ENCODE measurements at regions not wholly inside any gene's neighbourhood (a gene's known extent, or its start where the extent isn't known, plus 50 kb on each side); places are given as distances from the start of the nearest gene placed in this dataset.
"Not testable (repeated sequence)": the region's sequence is repeated elsewhere in the genome, so short reads cannot be mapped to it uniquely, and the experiment has no call there.

- TF ChIP-seq, protein P1, sequence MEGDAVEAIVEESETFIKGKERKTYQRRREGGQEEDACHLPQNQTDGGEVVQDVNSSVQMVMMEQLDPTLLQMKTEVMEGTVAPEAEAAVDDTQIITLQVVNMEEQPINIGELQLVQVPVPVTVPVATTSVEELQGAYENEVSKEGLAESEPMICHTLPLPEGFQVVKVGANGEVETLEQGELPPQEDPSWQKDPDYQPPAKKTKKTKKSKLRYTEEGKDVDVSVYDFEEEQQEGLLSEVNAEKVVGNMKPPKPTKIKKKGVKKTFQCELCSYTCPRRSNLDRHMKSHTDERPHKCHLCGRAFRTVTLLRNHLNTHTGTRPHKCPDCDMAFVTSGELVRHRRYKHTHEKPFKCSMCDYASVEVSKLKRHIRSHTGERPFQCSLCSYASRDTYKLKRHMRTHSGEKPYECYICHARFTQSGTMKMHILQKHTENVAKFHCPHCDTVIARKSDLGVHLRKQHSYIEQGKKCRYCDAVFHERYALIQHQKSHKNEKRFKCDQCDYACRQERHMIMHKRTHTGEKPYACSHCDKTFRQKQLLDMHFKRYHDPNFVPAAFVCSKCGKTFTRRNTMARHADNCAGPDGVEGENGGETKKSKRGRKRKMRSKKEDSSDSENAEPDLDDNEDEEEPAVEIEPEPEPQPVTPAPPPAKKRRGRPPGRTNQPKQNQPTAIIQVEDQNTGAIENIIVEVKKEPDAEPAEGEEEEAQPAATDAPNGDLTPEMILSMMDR (IDR thresholded peaks at IDR 0.05; ENCODE audit: low read length, missing control alignments) = no peak
- no peak overlapping the region for H3K4me3 ChIP-seq (replicated peaks; ENCODE audit: low read depth, low read length)
- no peak for DNase-seq (ENCODE audit: low read depth)
Observed at GRCh38 chr3:125715651-125716050, 120.4 kb upstream of the OSBPL11 start.

GRCh38 chr3:125732151-125732550 lies 136.9 kb upstream of the OSBPL11 start:
- not testable (repeated sequence) for H3K4me3 ChIP-seq (replicated peaks; ENCODE audit: low read depth, low read length)
- peak; percentile 29 for DNase-seq (ENCODE audit: low read depth)

- DNase-seq (ENCODE audit: low read depth); H3K4me3 ChIP-seq (replicated peaks; ENCODE audit: low read depth, low read length): not testable (repeated sequence)
Observed at GRCh38 chr3:125741991-125742718, 146.9 kb upstream of the OSBPL11 start.

DNA sequence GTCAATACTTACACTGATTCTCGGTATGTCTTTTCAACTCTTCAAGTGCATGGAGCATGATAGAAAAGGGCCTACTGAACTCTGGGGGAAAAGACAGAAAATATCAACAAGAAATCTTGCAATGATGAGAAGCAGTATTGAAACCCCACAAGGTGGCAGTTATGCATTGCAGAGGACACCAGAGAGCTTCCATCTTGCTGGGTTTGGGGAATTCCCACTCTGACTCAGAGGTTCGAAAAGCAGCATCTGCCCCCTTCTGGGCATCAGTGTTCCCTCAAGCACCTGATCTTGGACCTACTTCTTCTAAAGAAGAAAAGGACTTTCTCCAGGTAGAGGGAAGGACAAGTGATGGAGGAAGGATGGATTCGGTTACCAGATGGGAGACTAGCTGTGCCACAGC lies 147.5 kb upstream of the OSBPL11 start:
- DNase-seq (ENCODE audit: low read depth) = peak; percentile 21
- not testable (repeated sequence) for H3K4me3 ChIP-seq (replicated peaks; ENCODE audit: low read depth, low read length)

DNA sequence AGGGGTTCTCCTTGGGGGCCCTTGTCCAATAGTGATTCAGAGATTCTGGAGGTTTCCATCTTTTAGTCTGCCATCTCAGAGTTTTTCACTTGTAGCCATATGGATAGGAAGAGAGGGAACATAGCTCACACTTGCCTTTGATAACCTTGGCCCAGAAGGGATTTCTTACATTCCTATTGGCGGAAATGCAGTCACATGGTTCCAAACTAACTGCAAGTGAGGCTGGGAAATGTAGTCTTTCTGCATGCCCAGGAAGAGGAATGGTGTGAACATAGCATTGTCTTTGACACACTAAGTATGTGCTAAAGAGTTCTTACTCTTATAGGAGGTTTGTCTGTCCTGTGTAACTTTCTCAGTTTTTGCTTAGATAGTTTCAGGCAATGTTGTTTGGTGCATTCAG lies 161.8 kb upstream of the OSBPL11 start:
- DNase-seq (ENCODE audit: low read depth) = peak; percentile 1
- H3K4me3 ChIP-seq (replicated peaks; ENCODE audit: low read depth, low read length) = not testable (repeated sequence)

GRCh38 chr3:125758641-125759130 lies 163.4 kb upstream of the OSBPL11 start:
- not testable (repeated sequence) for H3K4me3 ChIP-seq (replicated peaks; ENCODE audit: low read depth, low read length); DNase-seq (ENCODE audit: low read depth)

GRCh38 chr3:125762601-125763000 lies 167.3 kb upstream of the OSBPL11 start:
- not testable (repeated sequence) for DNase-seq (ENCODE audit: low read depth); H3K4me3 ChIP-seq (replicated peaks; ENCODE audit: low read depth, low read length)

- TF ChIP-seq, protein P1 (IDR thresholded peaks at IDR 0.05; ENCODE audit: low read length, missing control alignments) = peak; percentile 12
- DNase-seq (ENCODE audit: low read depth) = peak; percentile 46
Observed at GRCh38 chr3:125766285-125766826, 171.1 kb upstream of the OSBPL11 start.

DNA sequence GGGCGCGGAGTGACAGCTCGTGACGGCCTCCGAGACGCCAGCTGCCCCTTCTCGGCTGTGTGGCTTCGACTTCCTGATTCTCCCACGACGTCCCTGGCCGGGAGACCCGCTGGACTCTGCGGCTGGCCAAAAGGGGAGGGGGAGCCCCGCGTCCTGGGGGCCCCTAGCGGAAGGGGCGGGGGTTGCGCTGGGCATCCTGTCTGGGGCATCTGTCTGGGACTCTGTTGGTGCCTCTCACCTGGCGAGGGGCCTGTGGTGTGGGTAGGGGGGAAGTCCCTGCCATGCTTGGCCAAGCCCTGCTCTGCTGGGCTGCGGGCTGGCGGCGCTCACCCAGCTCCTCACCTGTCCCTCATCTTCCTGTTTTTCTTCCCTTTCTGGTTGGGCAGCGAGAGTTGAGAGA lies 171.6 kb upstream of the OSBPL11 start:
- not testable (repeated sequence) for H3K4me3 ChIP-seq (replicated peaks; ENCODE audit: low read depth, low read length)

More at GRCh38 chr3:125766285-125766826, 171.1 kb upstream of the OSBPL11 start:
- H3K4me3 ChIP-seq (replicated peaks; ENCODE audit: low read depth, low read length) = peak overlapping the region; percentile 45

DNA sequence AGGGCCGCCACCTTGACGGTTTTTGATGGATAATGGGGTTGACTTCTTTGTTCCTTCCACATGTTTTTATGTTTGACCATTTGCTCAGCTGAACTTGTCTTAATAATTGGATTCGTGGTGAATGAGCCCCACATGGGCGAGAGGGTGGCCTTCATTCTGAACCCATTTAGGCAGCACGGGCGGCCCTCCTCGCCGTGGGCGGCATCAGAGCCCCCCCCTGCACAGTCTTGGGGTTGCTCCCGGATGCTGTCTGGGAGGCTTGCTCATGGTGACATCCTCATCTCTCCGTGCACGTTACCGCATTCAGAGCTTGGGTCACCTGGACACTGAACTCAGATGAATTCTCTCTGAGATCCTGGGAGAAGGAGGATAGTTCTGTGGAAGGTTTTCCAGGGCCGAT lies 172.3 kb upstream of the OSBPL11 start:
- no peak overlapping the region for H3K4me3 ChIP-seq (replicated peaks; ENCODE audit: low read depth, low read length)
- no peak for DNase-seq (ENCODE audit: low read depth)
- TF ChIP-seq, protein P1 (IDR thresholded peaks at IDR 0.05; ENCODE audit: low read length, missing control alignments) = no peak

More for the DNA sequence above, 171.6 kb upstream of the OSBPL11 start:
- not testable (repeated sequence) for DNase-seq (ENCODE audit: low read depth)

DNA sequence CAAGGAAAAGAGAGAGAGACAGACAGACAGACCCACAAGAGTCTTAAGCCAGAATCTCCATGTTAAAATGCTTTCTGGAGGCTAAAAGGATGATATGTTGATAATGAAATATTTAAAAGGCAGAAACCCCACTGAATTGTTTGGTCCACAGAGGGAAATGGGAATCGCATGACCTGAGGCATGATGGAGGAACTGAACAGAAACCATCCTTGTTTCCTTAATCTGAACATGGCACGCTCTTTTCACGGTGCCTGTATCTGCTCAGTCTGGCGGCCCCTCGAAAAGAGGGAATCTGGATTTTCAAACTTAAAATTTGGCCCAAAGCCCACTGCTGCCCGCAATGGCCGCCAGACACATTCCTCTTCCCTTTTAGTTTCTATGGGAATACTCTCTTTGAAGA lies 173.5 kb upstream of the OSBPL11 start:
- H3K4me3 ChIP-seq (replicated peaks; ENCODE audit: low read depth, low read length); DNase-seq (ENCODE audit: low read depth): not testable (repeated sequence)

DNA sequence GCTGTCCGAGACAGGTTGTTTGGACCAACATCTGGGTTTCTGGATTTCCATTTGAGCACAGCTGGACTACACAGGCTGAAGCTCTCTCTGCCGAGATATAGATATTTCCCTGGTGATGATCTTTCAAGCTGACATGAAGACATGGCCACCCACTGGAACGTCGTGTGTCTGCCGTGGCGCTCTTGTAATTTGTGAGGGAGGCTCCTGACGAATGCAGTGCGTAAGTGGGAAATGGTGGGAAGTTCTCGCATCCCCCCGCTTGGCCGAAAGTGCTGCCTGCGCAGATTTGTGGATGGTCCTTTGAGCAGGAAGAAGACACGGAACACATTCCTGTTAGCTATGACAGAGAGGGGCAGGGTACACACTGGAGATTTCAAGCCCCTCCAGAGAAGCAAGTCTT lies 176.2 kb upstream of the OSBPL11 start:
- H3K4me3 ChIP-seq (replicated peaks; ENCODE audit: low read depth, low read length); DNase-seq (ENCODE audit: low read depth): not testable (repeated sequence)

- H3K4me3 ChIP-seq (replicated peaks; ENCODE audit: low read depth, low read length); DNase-seq (ENCODE audit: low read depth): not testable (repeated sequence)
Observed at GRCh38 chr3:125774433-125775034, 179.2 kb upstream of the OSBPL11 start.

DNA sequence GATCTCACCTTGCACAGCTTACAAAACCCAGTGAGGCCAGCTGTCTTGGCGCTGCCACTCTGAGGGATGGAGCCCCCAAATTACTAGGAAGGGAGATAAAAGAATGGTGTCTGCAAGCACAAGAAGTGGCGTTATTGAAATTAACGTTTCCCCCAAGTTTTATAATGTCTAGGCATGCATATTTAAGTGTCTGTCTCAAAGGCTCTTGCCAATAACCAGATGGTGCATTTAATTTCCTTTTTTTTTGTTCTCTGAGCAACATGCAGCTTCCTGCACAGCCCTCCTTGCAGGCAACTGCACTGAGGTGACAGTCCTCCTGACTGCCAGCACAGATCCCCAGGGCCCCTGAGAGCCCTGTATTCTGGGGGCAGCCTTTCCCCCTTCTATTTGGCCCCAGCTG lies 179.8 kb upstream of the OSBPL11 start:
- not testable (repeated sequence) for DNase-seq (ENCODE audit: low read depth); H3K4me3 ChIP-seq (replicated peaks; ENCODE audit: low read depth, low read length)

- not testable (repeated sequence) for H3K4me3 ChIP-seq (replicated peaks; ENCODE audit: low read depth, low read length); DNase-seq (ENCODE audit: low read depth)
Observed at GRCh38 chr3:125775606-125776294, 180.5 kb upstream of the OSBPL11 start.

All from fibroblast of pulmonary artery (primary cell).